IgD-negative memory B cell (primary cell): ENCODE measurements at regions not wholly inside any gene's neighbourhood (a gene's known extent, or its start where the extent isn't known, plus 50 kb on each side); places are given as distances from the start of the nearest gene placed in this dataset.
"Not testable (repeated sequence)": the region's sequence is repeated elsewhere in the genome, so short reads cannot be mapped to it uniquely, and the experiment has no call there.

Experiments
- H3K27ac Mint-ChIP-seq, 3 donors: one replicate each; pipeline ENCODE4 v1.8.0; 2020 to 2022; ENCODE audit warnings: mild to moderate bottlenecking in 3 of 3, mixed read lengths in 3 of 3, moderate library complexity in 1 of 3
- H3K27me3 Mint-ChIP-seq: one replicate; pipeline ENCODE4 v1.8.0; 2021; ENCODE audit warnings: mixed read lengths
- H3K36me3 Mint-ChIP-seq: one replicate; pipeline ENCODE4 v1.8.0; 2020; ENCODE audit warnings: mild to moderate bottlenecking, mixed read lengths
- H3K4me1 Mint-ChIP-seq, 3 donors: one replicate each; pipeline ENCODE4 v1.8.0; 2020 to 2022; ENCODE audit warnings: mixed read lengths in 3 of 3, mild to moderate bottlenecking in 1 of 3
- H3K4me3 Mint-ChIP-seq, 4 donors: one replicate each; pipeline ENCODE4 v1.8.0; 2020 to 2022; ENCODE audit warnings: mild to moderate bottlenecking in 4 of 4, mixed read lengths in 4 of 4, moderate library complexity in 3 of 4
- H3K9me3 Mint-ChIP-seq, 3 donors: one replicate each; pipeline ENCODE4 v1.8.0; 2020 to 2021; ENCODE audit warnings: mixed read lengths in 3 of 3, mild to moderate bottlenecking in 1 of 3

- Mint-ChIP-seq H3K36me3 (peaks cover 2% of the 10 kb centered on the region), H3K27me3 (peaks cover 5% of the 10 kb centered on the region), H3K9me3 (peaks cover 0 to 2% (median 0%) of the 10 kb centered on the region in 3 donors), H3K27ac (no peak overlapping the region), H3K4me1 (no peaks in the 10 kb centered on the region), H3K4me3 (no peak overlapping the region)
These were observed 553.8 kb upstream of the FANCL start for GRCh38 chr2:58794916-58795315.

- Mint-ChIP-seq H3K36me3 (peaks cover 2% of the 10 kb centered on the region), H3K4me3 (no peak overlapping the region), H3K27me3 (peaks cover 5% of the 10 kb centered on the region), H3K9me3 (peaks cover 0 to 2% (median 0%) of the 10 kb centered on the region in 3 donors), H3K4me1 (no peaks in the 10 kb centered on the region), H3K27ac (no peak overlapping the region)
These were observed 553.0 kb upstream of the FANCL start for GRCh38 chr2:58794103-58794502.

DNA sequence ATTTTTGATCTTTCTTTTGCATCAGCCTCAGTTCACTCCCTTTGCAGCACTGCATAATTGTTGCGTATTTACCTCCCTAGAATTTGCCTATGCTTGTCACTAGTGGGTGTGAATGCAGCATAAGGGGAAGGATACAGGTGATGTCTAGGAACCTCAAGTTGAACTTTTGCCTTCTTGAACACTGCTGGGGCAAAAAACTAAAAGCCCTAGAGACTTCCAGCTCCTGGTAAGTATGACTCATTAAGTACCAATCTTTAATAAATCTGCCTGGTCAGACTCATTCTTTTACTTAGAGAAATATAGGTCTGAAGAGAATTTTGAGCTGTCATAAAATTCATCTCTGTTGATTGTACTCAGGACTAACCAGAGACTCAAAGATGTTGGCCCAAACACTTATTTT is 547.3 kb upstream of the FANCL start:
- Mint-ChIP-seq H3K9me3 (peaks cover 0 to 2% (median 2%) of the 10 kb centered on the region in 3 donors), H3K27me3 (peaks cover 5% of the 10 kb centered on the region), H3K4me1 (no peaks in the 10 kb centered on the region), H3K27ac (no peak overlapping the region), H3K4me3 (no peak overlapping the region), H3K36me3 (peaks cover 2% of the 10 kb centered on the region)

- Mint-ChIP-seq H3K9me3 (no peaks in the 10 kb centered on the region), H3K27ac (no peak overlapping the region), H3K36me3 (no peaks in the 10 kb centered on the region), H3K4me1 (no peaks in the 10 kb centered on the region), H3K4me3 (no peak overlapping the region), H3K27me3 (peaks cover 9% of the 10 kb centered on the region)
These were observed 529.7 kb upstream of the FANCL start for GRCh38 chr2:58770846-58771245.

GRCh38 chr2:58769864-58770234 is 528.7 kb upstream of the FANCL start:
- Mint-ChIP-seq H3K9me3 (no peaks in the 10 kb centered on the region), H3K27ac (no peak overlapping the region), H3K4me1 (peaks cover 0 to under 1% (median 0%) of the 10 kb centered on the region in 3 donors), H3K4me3 (no peak overlapping the region), H3K27me3 (peaks cover 7% of the 10 kb centered on the region), H3K36me3 (no peaks in the 10 kb centered on the region)

GRCh38 chr2:58769111-58769863 is 528.2 kb upstream of the FANCL start:
- Mint-ChIP-seq H3K9me3 (no peaks in the 10 kb centered on the region), H3K4me1 (peaks cover 3 to 6% (median 4%) of the 10 kb centered on the region in 3 donors), H3K4me3 (no peak overlapping the region), H3K27ac (no peak overlapping the region), H3K36me3 (no peaks in the 10 kb centered on the region), H3K27me3 (peaks cover 7% of the 10 kb centered on the region)

- no peaks in the 10 kb centered on the region for H3K36me3 Mint-ChIP-seq
- no peak overlapping the region for H3K4me3 Mint-ChIP-seq
- no peaks in the 10 kb centered on the region for H3K9me3 Mint-ChIP-seq
- H3K27ac Mint-ChIP-seq = no peak overlapping the region
- H3K27me3 Mint-ChIP-seq = peaks cover 7% of the 10 kb centered on the region
- H3K4me1 Mint-ChIP-seq = peaks cover 3 to 6% (median 4%) of the 10 kb centered on the region in 3 donors
These were observed 527.6 kb upstream of the FANCL start for GRCh38 chr2:58768715-58769080.

DNA sequence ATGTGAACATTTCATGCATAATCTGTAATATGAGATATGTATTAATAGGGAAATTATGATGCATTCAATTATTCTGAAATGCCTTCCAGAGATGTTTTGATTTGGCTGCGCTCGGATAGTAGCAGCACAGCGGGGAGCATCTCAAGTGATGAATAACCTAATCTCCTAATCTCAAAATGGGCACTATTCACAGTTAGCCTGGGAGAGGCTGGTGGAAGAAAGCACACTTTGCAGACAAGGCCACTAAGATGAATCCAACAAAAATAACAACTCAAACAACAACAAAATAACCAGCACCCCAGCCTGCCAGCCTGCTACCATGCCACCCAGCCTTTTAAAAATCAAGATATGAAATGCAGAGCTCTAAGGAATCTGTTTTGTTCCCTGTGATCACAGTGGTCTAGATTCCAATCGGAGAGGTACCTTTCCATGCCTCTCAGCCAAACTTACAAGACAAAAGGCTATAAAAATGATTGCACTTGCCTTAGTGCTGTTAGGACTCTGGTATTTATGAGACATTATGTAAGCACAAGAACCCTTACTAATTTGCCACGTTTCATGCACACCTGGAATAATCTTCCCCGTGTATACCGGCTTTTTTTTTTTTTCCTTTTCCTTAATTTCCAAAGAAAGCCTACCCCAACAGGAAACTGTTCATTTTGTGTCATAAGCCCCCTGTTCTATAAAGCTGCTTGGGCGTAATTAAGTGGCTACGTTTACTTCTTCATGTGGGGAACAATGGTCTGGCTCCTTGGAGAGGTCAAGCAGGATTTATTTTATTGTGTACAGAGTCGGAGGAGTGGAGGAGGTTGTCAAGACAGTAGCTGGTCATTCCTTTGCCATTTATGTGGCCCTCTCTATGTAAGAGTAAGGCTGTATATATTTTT is 526.9 kb upstream of the FANCL start:
- Mint-ChIP-seq H3K27ac (no peak overlapping the region), H3K36me3 (no peaks in the 10 kb centered on the region), H3K9me3 (no peaks in the 10 kb centered on the region), H3K4me1 (peaks cover 3 to 6% (median 4%) of the 10 kb centered on the region in 3 donors), H3K27me3 (peaks cover 7% of the 10 kb centered on the region), H3K4me3 (no peak overlapping the region)

DNA sequence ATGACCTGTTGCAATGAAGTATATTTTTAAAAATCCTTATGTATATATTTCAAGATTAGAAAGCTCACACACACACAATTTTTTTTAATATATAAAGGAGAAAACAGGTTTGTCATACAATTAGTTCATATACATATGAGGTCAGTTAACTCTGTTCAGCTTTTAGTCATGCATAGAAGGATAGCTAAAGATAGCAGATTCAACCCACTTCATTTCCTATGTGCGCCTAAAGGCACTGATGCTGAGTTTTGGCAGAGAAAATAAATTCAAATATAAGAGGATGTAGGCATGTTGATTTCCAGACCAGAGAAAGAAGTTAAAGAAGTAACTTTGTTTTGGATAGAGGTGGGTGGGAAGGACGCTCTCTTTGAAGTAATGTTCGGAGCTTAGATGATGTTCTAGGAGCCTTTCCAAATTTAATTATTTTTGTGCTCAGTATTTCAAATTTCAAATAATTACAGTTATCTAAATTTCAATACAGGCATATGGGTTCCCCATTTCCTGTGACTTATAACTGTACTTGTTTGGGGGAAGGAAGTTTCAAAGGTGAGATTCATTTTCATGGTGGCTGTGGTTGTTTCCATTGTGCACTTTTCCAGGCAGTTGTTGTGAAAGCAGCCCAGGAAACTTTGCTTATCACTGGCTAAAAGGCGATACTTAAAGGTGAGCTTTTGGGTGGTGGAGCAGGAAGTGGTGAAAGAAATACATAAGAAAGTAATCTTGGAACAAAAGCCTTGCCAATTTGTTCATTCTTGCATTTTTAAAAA is 523.4 kb upstream of the FANCL start:
- no peak overlapping the region for H3K27ac Mint-ChIP-seq
- H3K36me3 Mint-ChIP-seq = no peaks in the 10 kb centered on the region
- no peak overlapping the region for H3K4me3 Mint-ChIP-seq
- peaks cover 5% of the 10 kb centered on the region for H3K27me3 Mint-ChIP-seq
- no peaks in the 10 kb centered on the region for H3K9me3 Mint-ChIP-seq
- peaks cover 3 to 6% (median 6%) of the 10 kb centered on the region in 3 donors for H3K4me1 Mint-ChIP-seq

- no peaks in the 10 kb centered on the region for H3K9me3 Mint-ChIP-seq
- no peak overlapping the region for H3K4me3 Mint-ChIP-seq
- H3K27me3 Mint-ChIP-seq = peaks cover 1% of the 10 kb centered on the region
- H3K27ac Mint-ChIP-seq = no peak overlapping the region
- H3K4me1 Mint-ChIP-seq = peaks cover 3 to 6% (median 6%) of the 10 kb centered on the region in 3 donors
- no peaks in the 10 kb centered on the region for H3K36me3 Mint-ChIP-seq
These were observed 521.2 kb upstream of the FANCL start for GRCh38 chr2:58762176-58762781.

- H3K36me3 Mint-ChIP-seq = no peaks in the 10 kb centered on the region
- no peak overlapping the region for H3K27ac Mint-ChIP-seq
- no peak overlapping the region for H3K4me3 Mint-ChIP-seq
- peaks cover 3% of the 10 kb centered on the region for H3K27me3 Mint-ChIP-seq
- peaks cover 1 to 6% (median 3%) of the 10 kb centered on the region in 3 donors for H3K4me1 Mint-ChIP-seq
- H3K9me3 Mint-ChIP-seq = no peaks in the 10 kb centered on the region
These were observed 516.8 kb upstream of the FANCL start for GRCh38 chr2:58757971-58758370.

- Mint-ChIP-seq H3K9me3 (peaks cover 0 to 8% (median 3%) of the 10 kb centered on the region in 3 donors), H3K36me3 (no peaks in the 10 kb centered on the region), H3K27ac (no peak overlapping the region), H3K27me3 (peaks cover 1% of the 10 kb centered on the region), H3K4me3 (no peak overlapping the region), H3K4me1 (peaks cover 1 to 5% (median 3%) of the 10 kb centered on the region in 3 donors)
These were observed 515.2 kb upstream of the FANCL start for GRCh38 chr2:58756336-58756735.

DNA sequence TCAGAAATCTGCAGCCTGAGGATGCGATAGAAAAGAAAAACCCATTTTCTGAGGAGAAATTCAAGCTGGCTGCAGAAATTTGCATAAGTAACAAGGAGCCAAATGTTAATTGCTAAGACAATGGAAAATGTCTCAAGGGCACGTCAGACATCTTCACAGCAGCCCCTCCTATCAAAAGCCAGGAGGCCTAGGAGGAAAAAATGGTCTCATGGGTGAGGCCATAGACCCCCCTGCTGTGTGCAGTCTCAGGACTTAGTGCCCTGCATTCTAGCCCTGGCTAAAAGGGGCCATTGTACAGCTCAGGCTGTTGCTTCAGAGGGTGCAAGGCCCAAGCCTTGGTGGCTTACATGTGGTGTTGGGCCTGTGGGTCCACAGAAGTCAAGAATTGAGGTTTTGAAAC is 511.4 kb upstream of the FANCL start:
- H3K9me3 Mint-ChIP-seq, H3K27me3 Mint-ChIP-seq, H3K4me3 Mint-ChIP-seq, H3K4me1 Mint-ChIP-seq, H3K27ac Mint-ChIP-seq, H3K36me3 Mint-ChIP-seq: not testable (repeated sequence)

GRCh38 chr2:58751676-58752075 is 510.6 kb upstream of the FANCL start:
- H3K27ac Mint-ChIP-seq, H3K9me3 Mint-ChIP-seq, H3K36me3 Mint-ChIP-seq, H3K4me1 Mint-ChIP-seq, H3K27me3 Mint-ChIP-seq, H3K4me3 Mint-ChIP-seq: not testable (repeated sequence)

- Mint-ChIP-seq H3K9me3 (peaks cover 3 to 13% (median 6%) of the 10 kb centered on the region in 3 donors), H3K4me3 (no peak overlapping the region), H3K4me1 (no peaks in the 10 kb centered on the region), H3K36me3 (no peaks in the 10 kb centered on the region), H3K27ac (no peak overlapping the region), H3K27me3 (peaks cover 1% of the 10 kb centered on the region)
These were observed 507.9 kb upstream of the FANCL start for GRCh38 chr2:58749041-58749440.
